Ishikawa (cell line): ENCODE measurements at regions not wholly inside any gene's neighbourhood (a gene's known extent, or its start where the extent isn't known, plus 50 kb on each side); places are given as distances from the start of the nearest gene placed in this dataset.

Experiments
- EP300 ChIP-seq: IDR thresholded peaks from 2 replicates; pipeline ENCODE4 v1.6.1; 2012; ENCODE audit warnings: borderline replicate concordance
- TAF1 ChIP-seq: IDR thresholded peaks from 2 replicates; pipeline ENCODE4 v1.6.1; 2012; ENCODE audit warnings: low read depth, mild to moderate bottlenecking
- YY1 ChIP-seq: IDR thresholded peaks from 2 replicates; pipeline ENCODE4 v1.6.1; 2012; ENCODE audit warnings: low read depth

- TF ChIP-seq TAF1 (no peak), EP300 (no peak), YY1 (no peak)
Measured at GRCh38 chr5:89444088-89444487, 561.1 kb upstream of the MEF2C start.
